Kidney epithelial cell (primary cell): ENCODE measurements at regions not wholly inside any gene's neighbourhood (a gene's known extent, or its start where the extent isn't known, plus 50 kb on each side); places are given as distances from the start of the nearest gene placed in this dataset.

Source experiments
- DNase-seq: peaks from one replicate; pipeline ENCODE4 v3.0.0-alpha.2; 2010; ENCODE audit warnings: low read depth
- H3K27me3 ChIP-seq: 2 replicates; pipeline ENCODE4 v1.6.0; 2011; ENCODE audit warnings: low read length; ENCODE audit not compliant: control insufficient read depth, insufficient read depth
- H3K36me3 ChIP-seq: 2 replicates; pipeline ENCODE4 v1.5.1; 2011; ENCODE audit warnings: low read length; ENCODE audit not compliant: control insufficient read depth, insufficient read depth
- H3K4me3 ChIP-seq: 2 replicates; pipeline ENCODE4 v1.5.1; 2011; ENCODE audit warnings: low read depth, mild to moderate bottlenecking, control low read depth, low read length
- TF ChIP-seq, protein P1 (sequence below): IDR thresholded peaks from 2 replicates; pipeline ENCODE4 v1.5.1; 2011; ENCODE audit warnings: mild to moderate bottlenecking, moderate library complexity, low read length, control low read depth, inconsistent platforms; ENCODE audit not compliant: insufficient read depth, poor library complexity, severe bottlenecking

DNA sequence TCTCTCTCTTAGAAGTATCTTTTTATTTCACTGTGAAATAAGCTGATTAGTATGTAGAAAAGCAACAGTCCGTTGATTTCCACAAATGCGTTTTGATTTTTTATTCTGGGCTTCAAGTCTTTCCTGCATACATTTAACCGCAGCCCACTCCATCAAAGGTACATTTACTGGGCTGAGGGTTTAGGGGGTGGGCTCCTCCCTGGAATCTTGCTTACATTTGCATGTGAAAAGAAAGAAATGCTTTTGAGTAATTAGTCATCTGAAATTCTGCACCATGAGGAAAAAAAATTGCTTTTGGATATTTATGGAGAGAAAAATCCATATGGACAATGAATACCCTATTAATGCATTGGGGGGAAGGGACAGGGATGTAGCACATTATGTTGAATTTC lies 178.3 kb upstream of the MCHR2 start:
- no peaks in the 10 kb centered on the region for H3K36me3 ChIP-seq
- no peak for DNase-seq
- no peaks in the 10 kb centered on the region for H3K27me3 ChIP-seq
- no peak overlapping the region for H3K4me3 ChIP-seq
- TF ChIP-seq, protein P1, sequence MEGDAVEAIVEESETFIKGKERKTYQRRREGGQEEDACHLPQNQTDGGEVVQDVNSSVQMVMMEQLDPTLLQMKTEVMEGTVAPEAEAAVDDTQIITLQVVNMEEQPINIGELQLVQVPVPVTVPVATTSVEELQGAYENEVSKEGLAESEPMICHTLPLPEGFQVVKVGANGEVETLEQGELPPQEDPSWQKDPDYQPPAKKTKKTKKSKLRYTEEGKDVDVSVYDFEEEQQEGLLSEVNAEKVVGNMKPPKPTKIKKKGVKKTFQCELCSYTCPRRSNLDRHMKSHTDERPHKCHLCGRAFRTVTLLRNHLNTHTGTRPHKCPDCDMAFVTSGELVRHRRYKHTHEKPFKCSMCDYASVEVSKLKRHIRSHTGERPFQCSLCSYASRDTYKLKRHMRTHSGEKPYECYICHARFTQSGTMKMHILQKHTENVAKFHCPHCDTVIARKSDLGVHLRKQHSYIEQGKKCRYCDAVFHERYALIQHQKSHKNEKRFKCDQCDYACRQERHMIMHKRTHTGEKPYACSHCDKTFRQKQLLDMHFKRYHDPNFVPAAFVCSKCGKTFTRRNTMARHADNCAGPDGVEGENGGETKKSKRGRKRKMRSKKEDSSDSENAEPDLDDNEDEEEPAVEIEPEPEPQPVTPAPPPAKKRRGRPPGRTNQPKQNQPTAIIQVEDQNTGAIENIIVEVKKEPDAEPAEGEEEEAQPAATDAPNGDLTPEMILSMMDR = no peak

DNA sequence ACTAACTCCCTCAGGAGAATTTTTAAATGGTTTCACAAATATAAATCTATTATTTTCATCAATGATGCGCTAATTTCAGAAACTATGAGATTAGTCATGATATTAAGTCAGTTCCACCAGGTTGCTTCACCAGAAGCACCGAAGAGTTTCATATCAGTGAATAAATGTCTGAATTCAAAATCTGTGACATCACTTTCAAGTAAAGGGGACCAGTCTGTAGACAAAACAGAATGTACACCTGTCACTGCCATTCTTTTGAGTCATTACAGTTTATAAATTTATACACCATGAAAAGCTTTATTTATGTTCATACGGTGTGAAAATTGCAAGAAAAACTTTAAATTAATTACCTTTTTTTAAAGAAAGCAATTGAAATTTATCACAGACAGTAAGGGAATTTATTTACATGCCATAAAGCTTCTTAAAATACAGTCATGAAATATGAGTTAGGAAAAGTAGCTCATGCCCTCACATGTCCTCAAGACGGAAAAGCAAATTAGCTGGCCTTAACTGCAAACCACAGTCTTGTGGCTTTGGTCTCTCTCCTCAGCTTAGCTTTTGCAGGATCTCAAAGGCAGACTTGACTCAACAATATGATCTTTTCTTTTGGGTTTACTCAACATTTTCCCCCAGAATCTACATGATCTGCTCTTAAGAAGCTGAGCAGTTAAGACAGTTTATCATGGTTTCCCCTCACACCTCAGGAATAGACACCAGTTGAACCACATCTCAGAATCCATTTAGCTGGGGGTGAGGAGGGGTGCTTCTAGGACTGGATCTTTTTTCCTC lies 177.7 kb upstream of the MCHR2 start:
- no peaks in the 10 kb centered on the region for H3K36me3 ChIP-seq
- DNase-seq = peak; percentile 7
- H3K27me3 ChIP-seq = no peaks in the 10 kb centered on the region
- H3K4me3 ChIP-seq = no peak overlapping the region
- TF ChIP-seq, protein P1 = no peak

DNA sequence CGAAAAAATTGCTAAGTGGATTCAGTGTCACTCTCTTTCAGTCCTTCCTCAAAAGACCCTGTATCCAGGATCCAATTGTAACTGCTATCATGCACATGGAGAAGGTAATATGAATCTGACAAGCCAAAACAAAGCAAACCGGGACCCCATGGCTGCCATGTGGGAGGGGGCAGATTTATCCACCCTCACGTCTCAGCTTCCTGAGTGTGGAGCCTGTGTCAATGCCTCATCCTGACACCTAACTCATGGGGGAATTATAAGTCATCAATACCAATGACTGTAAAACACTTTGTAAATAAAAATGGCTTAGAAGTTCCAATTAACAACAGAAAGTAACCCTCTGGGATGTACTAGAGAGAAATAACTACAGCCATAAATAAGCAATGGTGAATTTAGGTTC lies 174.1 kb upstream of the MCHR2 start:
- no peak overlapping the region for H3K4me3 ChIP-seq
- DNase-seq = no peak
- H3K36me3 ChIP-seq = no peaks in the 10 kb centered on the region
- TF ChIP-seq, protein P1 = no peak
- no peaks in the 10 kb centered on the region for H3K27me3 ChIP-seq

DNA sequence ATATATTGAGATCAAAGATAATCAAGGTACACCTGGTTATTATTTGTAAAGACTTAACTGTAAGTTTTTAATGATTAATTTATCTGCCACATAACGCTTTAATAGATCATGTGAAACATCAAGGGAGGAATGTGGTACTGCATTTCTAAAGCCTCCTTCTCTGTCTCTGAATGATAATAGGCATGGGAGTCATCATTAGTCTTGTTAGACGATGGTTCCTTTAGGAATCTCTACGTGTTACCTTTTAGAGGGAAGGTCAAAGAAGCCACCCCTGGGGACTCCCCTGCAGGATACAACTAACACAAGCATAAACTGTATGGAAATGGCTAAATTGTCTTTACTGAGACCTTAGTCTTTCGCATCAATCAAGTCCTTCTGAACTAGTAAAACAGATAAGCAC lies 173.6 kb upstream of the MCHR2 start:
- DNase-seq = no peak
- Histone ChIP-seq H3K36me3 (no peaks in the 10 kb centered on the region), H3K4me3 (no peak overlapping the region), H3K27me3 (no peaks in the 10 kb centered on the region)
- TF ChIP-seq, protein P1 = no peak

DNA sequence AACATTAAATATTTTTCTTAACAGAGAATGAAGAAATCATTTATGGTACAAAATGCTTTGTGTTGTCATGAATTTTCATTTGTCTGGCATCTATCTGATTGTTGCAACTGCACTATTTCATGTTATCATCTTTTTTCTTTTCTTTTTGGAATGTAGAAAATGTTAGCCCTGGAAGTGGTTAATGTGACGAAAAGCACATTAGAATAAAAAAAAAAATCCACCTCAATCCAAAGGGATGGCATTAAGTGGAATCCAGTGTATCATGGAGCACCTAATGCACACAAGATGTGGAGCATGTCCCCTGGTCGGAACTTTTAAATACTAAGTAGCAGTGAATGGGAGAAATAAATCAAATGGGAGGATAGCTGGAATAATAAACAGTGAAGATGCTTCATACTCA lies 172.9 kb upstream of the MCHR2 start:
- Histone ChIP-seq H3K4me3 (no peak overlapping the region), H3K27me3 (no peaks in the 10 kb centered on the region), H3K36me3 (no peaks in the 10 kb centered on the region)
- DNase-seq = no peak
- TF ChIP-seq, protein P1 = no peak

DNA sequence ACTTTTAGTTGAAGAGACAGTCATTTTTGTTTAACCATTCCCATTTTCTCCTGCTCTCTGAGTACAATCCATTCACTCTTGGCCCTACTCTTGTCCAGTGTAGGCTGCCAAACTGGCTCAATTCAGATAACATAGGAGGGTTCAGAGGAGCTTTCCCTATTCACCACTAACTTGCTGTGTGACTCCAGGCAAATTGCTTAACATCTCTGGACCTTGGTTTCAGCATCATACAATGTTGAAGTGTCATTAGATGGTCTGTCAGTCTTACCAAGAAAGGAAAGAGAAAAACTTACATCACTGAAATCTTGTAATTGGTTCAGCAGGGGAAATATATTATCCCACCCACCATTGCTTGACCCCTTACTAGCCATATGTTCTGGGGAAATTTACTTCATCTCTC lies 171.4 kb upstream of the MCHR2 start:
- H3K36me3 ChIP-seq = no peaks in the 10 kb centered on the region
- TF ChIP-seq, protein P1 = no peak
- DNase-seq = no peak
- H3K4me3 ChIP-seq = no peak overlapping the region
- H3K27me3 ChIP-seq = no peaks in the 10 kb centered on the region
